Adrenal gland (tissue), 5 donors: ENCODE measurements at regions not wholly inside any gene's neighbourhood (a gene's known extent, or its start where the extent isn't known, plus 50 kb on each side); places are given as distances from the start of the nearest gene placed in this dataset.

Experiments used
- POLR2A ChIP-seq, 2 donors: fragments of 450-650 bp; IDR thresholded peaks; one replicate each; pipeline ENCODE4 v1.6.1; 2017; ENCODE audit warnings: antibody characterized with exemption in 2 of 2, mild to moderate bottlenecking in 2 of 2, moderate library complexity in 1 of 2
- TF ChIP-seq, protein P1 (sequence below), 6 experiments: fragments of 450-650 bp in 4 of 6; fragments of 200-600 bp in 2 of 6; sonication (generic) in 1 of 6; IDR thresholded peaks; 1 replicate in 5 of 6; 2 replicates in 1 of 6; pipeline versions ENCODE4 v1.5.1 to v1.8.0; 2016 to 2021; ENCODE audit warnings: antibody characterized with exemption in 6 of 6, mild to moderate bottlenecking in 2 of 6, moderate library complexity in 1 of 6
- donor health status: DM: no; HTN: no; CAD: no.

DNA sequence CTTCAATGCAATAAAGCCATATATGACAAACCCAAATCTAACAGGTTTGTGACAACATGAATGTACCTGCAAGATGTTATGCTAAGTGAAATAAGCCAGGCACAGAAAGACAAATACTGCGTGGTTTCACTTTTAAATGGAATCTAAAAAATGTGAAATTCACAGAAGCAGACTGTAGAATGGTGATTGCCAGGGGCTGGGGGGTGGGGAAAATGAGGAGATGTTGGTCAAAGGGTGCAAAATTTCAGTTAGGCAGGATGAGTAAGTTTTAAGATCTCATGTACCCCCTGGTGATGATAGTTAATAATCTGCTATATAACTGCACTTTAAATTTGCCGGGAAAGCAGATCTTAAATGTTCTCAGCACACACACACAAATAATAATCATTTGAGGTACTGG lies 160.5 kb downstream of the PTBP2 start:
- TF ChIP-seq, protein P1, sequence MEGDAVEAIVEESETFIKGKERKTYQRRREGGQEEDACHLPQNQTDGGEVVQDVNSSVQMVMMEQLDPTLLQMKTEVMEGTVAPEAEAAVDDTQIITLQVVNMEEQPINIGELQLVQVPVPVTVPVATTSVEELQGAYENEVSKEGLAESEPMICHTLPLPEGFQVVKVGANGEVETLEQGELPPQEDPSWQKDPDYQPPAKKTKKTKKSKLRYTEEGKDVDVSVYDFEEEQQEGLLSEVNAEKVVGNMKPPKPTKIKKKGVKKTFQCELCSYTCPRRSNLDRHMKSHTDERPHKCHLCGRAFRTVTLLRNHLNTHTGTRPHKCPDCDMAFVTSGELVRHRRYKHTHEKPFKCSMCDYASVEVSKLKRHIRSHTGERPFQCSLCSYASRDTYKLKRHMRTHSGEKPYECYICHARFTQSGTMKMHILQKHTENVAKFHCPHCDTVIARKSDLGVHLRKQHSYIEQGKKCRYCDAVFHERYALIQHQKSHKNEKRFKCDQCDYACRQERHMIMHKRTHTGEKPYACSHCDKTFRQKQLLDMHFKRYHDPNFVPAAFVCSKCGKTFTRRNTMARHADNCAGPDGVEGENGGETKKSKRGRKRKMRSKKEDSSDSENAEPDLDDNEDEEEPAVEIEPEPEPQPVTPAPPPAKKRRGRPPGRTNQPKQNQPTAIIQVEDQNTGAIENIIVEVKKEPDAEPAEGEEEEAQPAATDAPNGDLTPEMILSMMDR (IDR thresholded peaks at IDR 0.05) = no peak
- no peak for TF ChIP-seq POLR2A (IDR thresholded peaks at IDR 0.05)
